HepG2 (cell line): ENCODE measurements at regions not wholly inside any gene's neighbourhood (a gene's known extent, or its start where the extent isn't known, plus 50 kb on each side); places are given as distances from the start of the nearest gene placed in this dataset.
"Not testable (repeated sequence)": the region's sequence is repeated elsewhere in the genome, so short reads cannot be mapped to it uniquely, and the experiment has no call there.

Source experiments
- ATAC-seq: fragments of 200-7000 bp; cut with Tn5 transposase; 3 replicates; pipeline ENCODE4 v1.9.1; 2020; ENCODE audit warnings: mild to moderate bottlenecking, moderate library complexity
- BruUV-seq: library from RNA; stranded (reverse); fragments of 400-500 nt; replicated peaks from 2 replicates; lab custom pipeline; 2021; lab: Mats Ljungman, UMichigan
- CTCF ChIA-PET: fragments of 300-600 bp; formaldehyde crosslinking; extraction: SDS; loops from one replicate; lab custom pipeline; 2021; ENCODE audit warnings: low total read pairs, inconsistent platforms, low intra/inter-chr PET ratio; lab: Yijun Ruan, JAX
- POLR2A ChIA-PET: fragments of 350-600 bp; sonication (Branson Sonifier 250); formaldehyde crosslinking; loops from one replicate; lab custom pipeline; 2020; ENCODE audit warnings: antibody characterized with exemption, inconsistent platforms; lab: Yijun Ruan, JAX
- DNase-seq: peaks from one replicate; pipeline ENCODE4 v3.0.0-alpha.2; 2015; ENCODE audit warnings: low spot score
- FAIRE-seq: peaks from 3 replicates; lab custom pipeline; 2011; peaks lifted over from hg19 to GRCh38; lab: Jason Lieb, UNC
- H2AFZ ChIP-seq: one replicate; pipeline ENCODE4 v1.6.1; 2011; ENCODE audit warnings: low read length, inconsistent platforms
- H3K27ac ChIP-seq: fragments of 300-600 bp; 3 replicates; pipeline ENCODE4 v1.8.0; 2011; ENCODE audit warnings: mixed run types, mild to moderate bottlenecking, mixed read lengths, low read length, inconsistent platforms; ENCODE audit not compliant: insufficient read depth; ENCODE audit errors: extremely low read length
- H3K27me3 ChIP-seq, 2 experiments: fragments of 200-600 bp in 1 of 2; 2 replicates in 1 of 2; 3 replicates in 1 of 2; pipeline versions ENCODE4 v1.6.0 to v1.8.0; 2011; ENCODE audit warnings: low read length in 2 of 2, mild to moderate bottlenecking in 2 of 2, moderate library complexity in 2 of 2, inconsistent platforms in 1 of 2; ENCODE audit not compliant: insufficient read depth in 2 of 2, control insufficient read depth in 1 of 2
- H3K36me3 ChIP-seq, 2 experiments: fragments of 200-600 bp in 1 of 2; replicated peaks in 1 of 2; 2 replicates in 1 of 2; 3 replicates in 1 of 2; pipeline versions ENCODE4 v1.5.1 to v1.8.0; 2011; ENCODE audit warnings: low read length in 2 of 2, inconsistent platforms in 1 of 2; ENCODE audit not compliant: insufficient read depth in 2 of 2, control insufficient read depth in 1 of 2
- H3K4me1 ChIP-seq: 2 replicates; pipeline ENCODE4 v1.5.1; 2012; ENCODE audit warnings: low read length, inconsistent platforms; ENCODE audit not compliant: insufficient read depth
- H3K4me2 ChIP-seq: 2 replicates; pipeline ENCODE4 v1.6.0; 2011; ENCODE audit warnings: low read depth, low read length, inconsistent platforms
- H3K4me3 ChIP-seq, 3 experiments: fragments of 200-600 bp in 1 of 3; sonication (generic), shearing (Covaris generic) in 1 of 3; replicated peaks in 1 of 3; 2 replicates each; pipeline ENCODE4 v1.5.1; 2011 to 2016; ENCODE audit warnings: low read length in 3 of 3, inconsistent platforms in 2 of 3, low read depth in 2 of 3, mild to moderate bottlenecking in 2 of 3, control low read depth in 1 of 3, mixed read lengths in 1 of 3; ENCODE audit not compliant: insufficient read depth in 1 of 3
- H3K79me2 ChIP-seq: one replicate; pipeline ENCODE4 v1.6.1; 2011; ENCODE audit warnings: low read length, inconsistent platforms; ENCODE audit not compliant: insufficient read depth
- H3K9ac ChIP-seq: 2 replicates; pipeline ENCODE4 v1.6.0; 2011; ENCODE audit warnings: mild to moderate bottlenecking, low read depth, low read length, inconsistent platforms; ENCODE audit not compliant: insufficient read depth
- H3K9me3 ChIP-seq: 2 replicates; pipeline ENCODE4 v1.5.1; 2012; ENCODE audit warnings: mild to moderate bottlenecking, low read length
- H4K20me1 ChIP-seq: 2 replicates; pipeline ENCODE4 v1.6.0; 2011; ENCODE audit warnings: inconsistent platforms, mild to moderate bottlenecking, low read length, moderate library complexity; ENCODE audit not compliant: insufficient read depth
- ARID2 ChIP-seq: sonication (generic); formaldehyde crosslinking; IDR thresholded peaks from 2 replicates; pipeline ENCODE4 v1.8.1; 2022; ENCODE audit warnings: mild to moderate bottlenecking, missing genetic modification reagents, borderline replicate concordance
- CREB1 ChIP-seq, 2 experiments: fragments of 450-650 bp in 1 of 2; IDR thresholded peaks; 2 replicates each; pipeline ENCODE4 v1.6.1; 2016 to 2017; ENCODE audit warnings: control low read depth in 1 of 2, mild to moderate bottlenecking in 1 of 2, missing compliant biosample characterization in 1 of 2, missing genetic modification characterization in 1 of 2
- KMT2B ChIP-seq: IDR thresholded peaks from 2 replicates; pipeline ENCODE4 v1.6.1; 2016; ENCODE audit warnings: missing genetic modification reagents, missing compliant biosample characterization
- NCOA5 ChIP-seq: sonication (generic); formaldehyde crosslinking; IDR thresholded peaks from 2 replicates; pipeline ENCODE4 v1.4.0; 2020; ENCODE audit warnings: missing genetic modification reagents
- ZBTB1 ChIP-seq: sonication (generic); formaldehyde crosslinking; IDR thresholded peaks from 2 replicates; pipeline ENCODE4 v1.4.0; 2020; ENCODE audit warnings: missing genetic modification reagents, borderline replicate concordance
- ZNF615 ChIP-seq: sonication (generic); formaldehyde crosslinking; IDR thresholded peaks from 2 replicates; pipeline ENCODE4 v1.5.0; 2020; ENCODE audit warnings: mild to moderate bottlenecking, missing genetic modification reagents, borderline replicate concordance
- WGBS: methylation state at CpG from one replicate; pipeline ENCODE4 v1.1.6; 2017; ENCODE audit warnings: low lambda C conversion rate; 5-methylcytosine and 5-hydroxymethylcytosine counted together
- in situ Hi-C: cut with HindIII; loops from 2 replicates; pipeline ENCODE4 v1.10.0; 2017; ENCODE audit warnings: low pct_unique_long_range_greater_than_20kb; ENCODE audit not compliant: extremely low pct_ligation_motif_present
- intact Hi-C: fragments of 100-400 bp; cut with micrococcal nuclease; formaldehyde crosslinking; loops from one replicate; pipeline ENCODE4 v1.10.0; 2022; ENCODE audit not compliant: unreplicated experiment

GRCh38 chr5:17415321-17415758 lies 82.7 kb upstream of the TAF11L2 start:
- TF ChIP-seq KMT2B (CRISPR knock-in tag) (no peak), ZBTB1 (CRISPR knock-in tag) (no peak), CREB1 (IDR thresholded peaks at IDR 0.05) (peak; percentile 62), CREB1 (CRISPR knock-in tag; IDR thresholded peaks at IDR 0.05) (no peak), ARID2 (CRISPR knock-in tag) (no peak), NCOA5 (CRISPR knock-in tag) (no peak), ZNF615 (CRISPR knock-in tag) (no peak)
- CTCF ChIA-PET: no interaction called here
- ATAC-seq (no peak), FAIRE-seq (no peak), DNase-seq (no peak)
- Histone ChIP-seq H3K4me2 (no peak overlapping the region), H3K9ac (no peak overlapping the region), H3K4me3 (no peak overlapping the region), H3K36me3 (no peaks in the 10 kb centered on the region), H3K4me1 (no peaks in the 10 kb centered on the region), H3K9me3 (no peaks in the 10 kb centered on the region), H3K27me3 (no peaks in the 10 kb centered on the region), H3K79me2 (no peaks in the 10 kb centered on the region), H3K27ac (no peak overlapping the region), H4K20me1 (no peaks in the 10 kb centered on the region), H2AFZ (no peak overlapping the region)
- in situ Hi-C loops (no loop called here), intact Hi-C loops (no loop called here)
- BruUV-seq: no TSS peak
- POLR2A ChIA-PET: no interaction called here
- WGBS: 7% methylated on average over 6 of the region's 13 CpGs

GRCh38 chr5:17416374-17416773 lies 81.7 kb upstream of the TAF11L2 start:
- H3K36me3 ChIP-seq, H3K4me3 ChIP-seq, H3K9me3 ChIP-seq, BruUV-seq, ATAC-seq, H3K79me2 ChIP-seq, FAIRE-seq, intact Hi-C loops, in situ Hi-C loops, H3K27ac ChIP-seq, H3K9ac ChIP-seq, H3K4me2 ChIP-seq, H4K20me1 ChIP-seq, CTCF ChIA-PET, DNase-seq, H3K27me3 ChIP-seq, H3K4me1 ChIP-seq, H2AFZ ChIP-seq, POLR2A ChIA-PET: not testable (repeated sequence)
- WGBS: 21% methylated on average over 3 of the region's 4 CpGs
